ENCODE measurements at regions not wholly inside any gene's neighbourhood (a gene's known extent, or its start where the extent isn't known, plus 50 kb on each side); places are given as distances from the start of the nearest gene placed in this dataset.

DNA sequence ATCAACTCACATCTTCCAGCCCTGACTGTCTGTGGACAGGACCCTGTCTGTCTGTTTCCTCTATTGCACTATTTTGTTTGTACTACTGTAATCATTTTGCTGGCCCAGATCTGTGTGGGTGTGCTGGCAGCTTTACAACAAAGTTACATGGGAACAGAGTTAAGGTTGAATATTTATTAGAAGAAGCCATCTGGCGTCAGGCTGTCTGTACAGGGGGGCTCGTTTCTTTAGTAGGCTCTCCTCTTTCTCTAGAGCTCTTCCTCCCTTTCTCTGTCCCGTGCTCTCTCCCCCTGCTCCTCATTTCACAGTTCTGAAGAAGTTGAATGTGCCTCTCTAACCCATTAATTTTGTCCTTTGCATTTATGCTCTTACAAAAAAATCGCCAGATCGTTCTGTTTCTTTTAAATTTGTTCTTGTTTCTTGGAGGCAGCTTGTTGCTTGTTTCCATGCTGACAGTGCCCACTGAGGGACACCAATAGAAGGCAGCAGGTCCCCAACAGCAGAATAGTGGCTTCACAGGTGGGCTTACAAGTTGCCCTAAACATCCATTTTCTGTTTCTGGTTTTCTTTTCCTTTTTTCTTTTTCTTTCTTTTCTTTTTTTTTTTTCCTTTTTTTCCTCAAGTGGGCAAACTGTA, 315.2 kb upstream of the ZEB2 start:
- no peak overlapping the region for H3K9ac ChIP-seq (ENCODE audit: low read length)
- no peak overlapping the region for H3K27ac Mint-ChIP-seq
- no peaks in the 10 kb centered on the region for H3K9me3 Mint-ChIP-seq (ENCODE audit: insufficient read depth)
- ATAC-seq (ENCODE audit: low read depth), result no peak
- H3K4me1 ChIP-seq (ENCODE audit: control insufficient read depth in 2 of 2, insufficient read depth in 2 of 2, low read length in 2 of 2), result no peaks in the 10 kb centered on the region
- no peak for DNase-seq
- no peak overlapping the region for H3K27ac ChIP-seq (ENCODE audit: low read length in 2 of 2)
- no peaks in the 10 kb centered on the region for H3K27me3 ChIP-seq (replicated peaks in 1 of 4; ENCODE audit: control extremely low read depth in 1 of 4, control insufficient read depth in 3 of 4, insufficient read depth in 4 of 4, low read length in 3 of 4)
- no peaks in the 10 kb centered on the region for H3K27me3 Mint-ChIP-seq
- TF ChIP-seq EZH2 (IDR thresholded peaks at IDR 0.05; ENCODE audit: borderline replicate concordance, insufficient read depth, low read depth, low read length, poor library complexity, severe bottlenecking), result no peak
- TF ChIP-seq, protein P1, sequence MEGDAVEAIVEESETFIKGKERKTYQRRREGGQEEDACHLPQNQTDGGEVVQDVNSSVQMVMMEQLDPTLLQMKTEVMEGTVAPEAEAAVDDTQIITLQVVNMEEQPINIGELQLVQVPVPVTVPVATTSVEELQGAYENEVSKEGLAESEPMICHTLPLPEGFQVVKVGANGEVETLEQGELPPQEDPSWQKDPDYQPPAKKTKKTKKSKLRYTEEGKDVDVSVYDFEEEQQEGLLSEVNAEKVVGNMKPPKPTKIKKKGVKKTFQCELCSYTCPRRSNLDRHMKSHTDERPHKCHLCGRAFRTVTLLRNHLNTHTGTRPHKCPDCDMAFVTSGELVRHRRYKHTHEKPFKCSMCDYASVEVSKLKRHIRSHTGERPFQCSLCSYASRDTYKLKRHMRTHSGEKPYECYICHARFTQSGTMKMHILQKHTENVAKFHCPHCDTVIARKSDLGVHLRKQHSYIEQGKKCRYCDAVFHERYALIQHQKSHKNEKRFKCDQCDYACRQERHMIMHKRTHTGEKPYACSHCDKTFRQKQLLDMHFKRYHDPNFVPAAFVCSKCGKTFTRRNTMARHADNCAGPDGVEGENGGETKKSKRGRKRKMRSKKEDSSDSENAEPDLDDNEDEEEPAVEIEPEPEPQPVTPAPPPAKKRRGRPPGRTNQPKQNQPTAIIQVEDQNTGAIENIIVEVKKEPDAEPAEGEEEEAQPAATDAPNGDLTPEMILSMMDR (IDR thresholded peaks at IDR 0.05), result no peak
- no peaks in the 10 kb centered on the region for H3K79me2 ChIP-seq (ENCODE audit: control insufficient read depth, insufficient read depth, low read length)
- 92% methylated on average over 2 of the region's 5 CpGs for WGBS (ENCODE audit: insufficient coverage)
- H2AFZ ChIP-seq (ENCODE audit: insufficient read depth, low read depth, low read length, poor library complexity, severe bottlenecking), result no peak overlapping the region
- H3K4me1 Mint-ChIP-seq, result no peaks in the 10 kb centered on the region
- intact Hi-C loops (cut with micrococcal nuclease), result no loop called here
- H4K20me1 ChIP-seq (ENCODE audit: control insufficient read depth, insufficient read depth, low read length, poor library complexity, severe bottlenecking), result no peaks in the 10 kb centered on the region
- no peaks in the 10 kb centered on the region for H3K9me3 ChIP-seq (ENCODE audit: control extremely low read depth in 1 of 3, control insufficient read depth in 2 of 3, insufficient read depth in 1 of 3, low read length in 2 of 3)
- ChIA-PET POLR2A (no interaction called here), CTCF (interaction anchor here (1.0 kb wide), 1 partner anchor 26 kb away, joined by 3 read pairs; no protein-coding TSS in a partner anchor)
- H3K4me3 ChIP-seq (ENCODE audit: control extremely low read depth in 1 of 5, extremely low read depth in 1 of 5, insufficient read depth in 1 of 5, low read depth in 2 of 5, low read length in 4 of 5), result no peak overlapping the region
- no peak overlapping the region for H3K4me2 ChIP-seq (replicated peaks; ENCODE audit: low read depth, low read length, poor library complexity, severe bottlenecking)
- H3K36me3 ChIP-seq (replicated peaks in 1 of 2; ENCODE audit: control extremely low read depth in 1 of 2, control insufficient read depth in 1 of 2, extremely low read depth in 1 of 2, insufficient read depth in 2 of 2, low read length in 1 of 2), result no peaks in the 10 kb centered on the region
- no peak overlapping the region for H3K4me3 Mint-ChIP-seq

DNA sequence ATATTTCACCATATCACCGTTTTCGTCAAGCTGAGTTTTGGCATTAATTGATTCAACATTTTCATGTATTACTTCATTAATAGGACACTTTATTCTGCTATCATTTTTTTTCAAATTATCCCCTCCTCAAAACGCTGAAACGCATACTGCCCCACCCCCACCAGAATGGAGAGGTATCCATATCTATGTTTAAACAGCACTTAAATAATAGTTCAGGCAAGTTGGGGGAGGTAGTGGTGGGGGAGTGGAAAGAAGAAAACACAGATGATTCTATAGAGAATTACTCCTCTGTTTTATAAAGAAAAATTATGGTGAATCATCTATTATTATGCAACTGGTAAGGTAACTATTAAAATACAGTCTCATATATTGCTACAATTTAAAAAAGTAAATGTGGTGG, 314.4 kb upstream of the ZEB2 start:
- ChIA-PET CTCF (no interaction called here), POLR2A (no interaction called here)
- H3K9me3 Mint-ChIP-seq (ENCODE audit: insufficient read depth), result no peaks in the 10 kb centered on the region
- H3K79me2 ChIP-seq (ENCODE audit: control insufficient read depth, insufficient read depth, low read length), result no peaks in the 10 kb centered on the region
- no peak overlapping the region for H3K9ac ChIP-seq (ENCODE audit: low read length)
- no peak overlapping the region for H3K27ac Mint-ChIP-seq
- no peak for ATAC-seq (ENCODE audit: low read depth)
- no peak overlapping the region for H2AFZ ChIP-seq (ENCODE audit: insufficient read depth, low read depth, low read length, poor library complexity, severe bottlenecking)
- H3K27me3 Mint-ChIP-seq, result no peaks in the 10 kb centered on the region
- no CpG with 5 or more reads among the region's 4 CpGs for WGBS (ENCODE audit: insufficient coverage)
- H3K27me3 ChIP-seq (replicated peaks in 1 of 4; ENCODE audit: control extremely low read depth in 1 of 4, control insufficient read depth in 3 of 4, insufficient read depth in 4 of 4, low read length in 3 of 4), result no peaks in the 10 kb centered on the region
- no peak for DNase-seq
- intact Hi-C loops (cut with micrococcal nuclease), result no loop called here
- H3K4me2 ChIP-seq (replicated peaks; ENCODE audit: low read depth, low read length, poor library complexity, severe bottlenecking), result no peak overlapping the region
- H3K36me3 ChIP-seq (replicated peaks in 1 of 2; ENCODE audit: control extremely low read depth in 1 of 2, control insufficient read depth in 1 of 2, extremely low read depth in 1 of 2, insufficient read depth in 2 of 2, low read length in 1 of 2), result no peaks in the 10 kb centered on the region
- H3K4me1 Mint-ChIP-seq, result no peaks in the 10 kb centered on the region
- H4K20me1 ChIP-seq (ENCODE audit: control insufficient read depth, insufficient read depth, low read length, poor library complexity, severe bottlenecking), result no peaks in the 10 kb centered on the region
- no peaks in the 10 kb centered on the region for H3K4me1 ChIP-seq (ENCODE audit: control insufficient read depth in 2 of 2, insufficient read depth in 2 of 2, low read length in 2 of 2)
- H3K4me3 ChIP-seq (ENCODE audit: control extremely low read depth in 1 of 5, extremely low read depth in 1 of 5, insufficient read depth in 1 of 5, low read depth in 2 of 5, low read length in 4 of 5), result no peak overlapping the region
- no peak overlapping the region for H3K4me3 Mint-ChIP-seq
- H3K27ac ChIP-seq (ENCODE audit: low read length in 2 of 2), result no peak overlapping the region
- TF ChIP-seq EZH2 (IDR thresholded peaks at IDR 0.05; ENCODE audit: borderline replicate concordance, insufficient read depth, low read depth, low read length, poor library complexity, severe bottlenecking), result no peak
- TF ChIP-seq, protein P1 (IDR thresholded peaks at IDR 0.05), result no peak
- no peaks in the 10 kb centered on the region for H3K9me3 ChIP-seq (ENCODE audit: control extremely low read depth in 1 of 3, control insufficient read depth in 2 of 3, insufficient read depth in 1 of 3, low read length in 2 of 3)
